ENCODE measurements at regions not wholly inside any gene's neighbourhood (a gene's known extent, or its start where the extent isn't known, plus 50 kb on each side); places are given as distances from the start of the nearest gene placed in this dataset.

DNA sequence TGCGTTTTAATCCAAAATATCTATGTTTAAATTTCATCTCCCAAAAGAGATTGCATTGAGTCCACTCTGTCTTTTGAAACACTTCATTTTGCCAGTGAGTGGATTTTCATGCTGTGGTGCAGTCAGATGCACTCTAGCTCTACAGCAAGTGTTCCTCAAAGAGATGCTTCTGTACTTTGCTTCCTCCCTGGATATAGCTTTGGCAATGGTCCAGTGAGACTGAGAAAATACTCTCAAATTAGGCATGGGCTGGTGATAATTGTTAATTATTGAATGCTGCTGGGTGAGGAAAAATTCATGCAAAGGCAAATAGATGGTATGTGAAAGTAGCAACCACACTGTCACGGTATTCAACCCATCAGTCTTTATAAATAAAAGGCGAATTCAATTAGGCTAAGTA lies 396.9 kb downstream of the ADGRL2 start:
- Histone ChIP-seq H3K79me2 (ENCODE audit: control insufficient read depth, insufficient read depth, low read length) (no peaks in the 10 kb centered on the region), H3K4me1 (ENCODE audit: control insufficient read depth, insufficient read depth, low read length) (no peaks in the 10 kb centered on the region), H4K20me1 (ENCODE audit: control insufficient read depth, insufficient read depth) (no peaks in the 10 kb centered on the region), H3K27ac (ENCODE audit: control insufficient read depth, insufficient read depth) (no peak overlapping the region), H3K27me3 (replicated peaks in 1 of 2; ENCODE audit: control insufficient read depth in 2 of 2, insufficient read depth in 2 of 2, low read length in 1 of 2) (no peaks in the 10 kb centered on the region), H3K9ac (ENCODE audit: control insufficient read depth, insufficient read depth, low read length) (no peak overlapping the region), H2AFZ (ENCODE audit: control insufficient read depth, low read depth, low read length) (no peak overlapping the region), H3K4me2 (ENCODE audit: control insufficient read depth, insufficient read depth) (no peak overlapping the region), H3K4me3 (no peak overlapping the region), H3K9me3 (replicated peaks; ENCODE audit: control insufficient read depth, insufficient read depth, low read length) (no peaks in the 10 kb centered on the region), H3K36me3 (ENCODE audit: control insufficient read depth in 2 of 2, insufficient read depth in 2 of 2, low read length in 1 of 2) (no peaks in the 10 kb centered on the region)
- ChIA-PET SMC1A (ENCODE audit: uncharacterized antibody, unreplicated experiment) (interaction anchor here (1.3 to 3.2 kb wide), 4 partner anchors 10 to 24 kb away, joined by 3 to 13 read pairs (median 5); no protein-coding TSS in a partner anchor), CTCF (interaction anchor here (1.5 kb wide), 1 partner anchor 23 kb away, joined by 3 read pairs; no protein-coding TSS in a partner anchor), RAD21 (ENCODE audit: unreplicated experiment) (no interaction called here), POLR2A (interaction anchor here (1.2 to 1.3 kb wide), 2 partner anchors 12 kb away, joined by 3 to 4 read pairs; no protein-coding TSS in a partner anchor)
- intact Hi-C loops (cut with micrococcal nuclease; ENCODE audit: unreplicated experiment) (no loop called here), in situ Hi-C loops (cut with MboI) (no loop called here)
- ATAC-seq (no peak), DNase-seq (ENCODE audit: low read depth, low spot score) (no peak), FAIRE-seq (no peak)
- BruUV-seq (replicated peaks): no TSS peak
- 19% methylated on average over 3 of the region's 3 CpGs for WGBS (ENCODE audit: insufficient coverage, insufficient replicate concordance, low lambda C conversion rate, missing lambda C conversion rate)
- no peak for TF ChIP-seq ZZZ3 (IDR thresholded peaks at IDR 0.05; ENCODE audit: control insufficient read depth, insufficient read length, low read depth)
- no peak for TF ChIP-seq EZH2 (IDR thresholded peaks at IDR 0.05; ENCODE audit: borderline replicate concordance, control insufficient read depth, low read depth, low read length)
- TF ChIP-seq BHLHE40 (IDR thresholded peaks at IDR 0.05; ENCODE audit: borderline replicate concordance in 1 of 2, low read depth in 2 of 2, low read length in 1 of 2): no peak
- TF ChIP-seq NFIC (IDR thresholded peaks at IDR 0.05; ENCODE audit: low read depth, low read length): no peak
- no peak for TF ChIP-seq MTA3 (IDR thresholded peaks at IDR 0.05; ENCODE audit: borderline replicate concordance, low read length)
- no peak for TF ChIP-seq NFYA (IDR thresholded peaks at IDR 0.05; ENCODE audit: borderline replicate concordance, low read depth, low read length)
- TF ChIP-seq SIN3A (IDR thresholded peaks at IDR 0.05; ENCODE audit: low read depth, low read length): no peak
- TF ChIP-seq SREBF1 (IDR thresholded peaks at IDR 0.05; ENCODE audit: low read length): no peak
- no peak for TF ChIP-seq CEBPB (IDR thresholded peaks at IDR 0.05; ENCODE audit: borderline replicate concordance in 1 of 2, low read depth in 2 of 2, low read length in 2 of 2)
- TF ChIP-seq ZNF207 (IDR thresholded peaks at IDR 0.05; ENCODE audit: borderline replicate concordance): no peak
- no peak for TF ChIP-seq STAT1 (conservative IDR thresholded peaks at IDR 0.05)
- TF ChIP-seq, protein P1, sequence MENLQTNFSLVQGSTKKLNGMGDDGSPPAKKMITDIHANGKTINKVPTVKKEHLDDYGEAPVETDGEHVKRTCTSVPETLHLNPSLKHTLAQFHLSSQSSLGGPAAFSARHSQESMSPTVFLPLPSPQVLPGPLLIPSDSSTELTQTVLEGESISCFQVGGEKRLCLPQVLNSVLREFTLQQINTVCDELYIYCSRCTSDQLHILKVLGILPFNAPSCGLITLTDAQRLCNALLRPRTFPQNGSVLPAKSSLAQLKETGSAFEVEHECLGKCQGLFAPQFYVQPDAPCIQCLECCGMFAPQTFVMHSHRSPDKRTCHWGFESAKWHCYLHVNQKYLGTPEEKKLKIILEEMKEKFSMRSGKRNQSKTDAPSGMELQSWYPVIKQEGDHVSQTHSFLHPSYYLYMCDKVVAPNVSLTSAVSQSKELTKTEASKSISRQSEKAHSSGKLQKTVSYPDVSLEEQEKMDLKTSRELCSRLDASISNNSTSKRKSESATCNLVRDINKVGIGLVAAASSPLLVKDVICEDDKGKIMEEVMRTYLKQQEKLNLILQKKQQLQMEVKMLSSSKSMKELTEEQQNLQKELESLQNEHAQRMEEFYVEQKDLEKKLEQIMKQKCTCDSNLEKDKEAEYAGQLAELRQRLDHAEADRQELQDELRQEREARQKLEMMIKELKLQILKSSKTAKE (IDR thresholded peaks at IDR 0.05; ENCODE audit: low read depth, poor library complexity, severe bottlenecking): no peak
- no peak for TF ChIP-seq RELA (IDR thresholded peaks at IDR 0.05; ENCODE audit: borderline replicate concordance, partially characterized antibody)
- TF ChIP-seq EP300 (IDR thresholded peaks at IDR 0.05; ENCODE audit: borderline replicate concordance in 1 of 2, control insufficient read depth in 1 of 2, low read depth in 2 of 2, low read length in 2 of 2): no peak
- no peak for TF ChIP-seq RUNX3 (IDR thresholded peaks at IDR 0.05; ENCODE audit: low read length)
- no peak for TF ChIP-seq PML (IDR thresholded peaks at IDR 0.05; ENCODE audit: low read length)
